HEK293 (cell line): ENCODE measurements at regions not wholly inside any gene's neighbourhood (a gene's known extent, or its start where the extent isn't known, plus 50 kb on each side); places are given as distances from the start of the nearest gene placed in this dataset.

ENCODE experiments used
- KLF16 ChIP-seq: fragments of 450-650 bp; formaldehyde crosslinking; IDR thresholded peaks from 2 replicates; pipeline ENCODE4 v1.5.1; 2017; ENCODE audit warnings: missing biosample characterization, missing genetic modification characterization
- MEIS1 ChIP-seq: sonication (generic); formaldehyde crosslinking; IDR thresholded peaks from 2 replicates; pipeline ENCODE4 v1.8.1; 2022; ENCODE audit warnings: missing genetic modification reagents, mild to moderate bottlenecking, borderline replicate concordance
- TF ChIP-seq, protein P1 (sequence below): fragments of 450-650 bp; formaldehyde crosslinking; IDR thresholded peaks from 2 replicates; pipeline ENCODE4 v1.5.1; 2016; ENCODE audit warnings: missing biosample characterization, missing genetic modification characterization
- TF ChIP-seq, protein P2 (sequence below): fragments of 450-650 bp; formaldehyde crosslinking; IDR thresholded peaks from 2 replicates; pipeline ENCODE4 v1.5.1; 2016; ENCODE audit warnings: missing biosample characterization, missing genetic modification characterization
- TF ChIP-seq, protein P3 (sequence below): fragments of 450-650 bp; formaldehyde crosslinking; optimal IDR thresholded peaks from 2 replicates; pipeline ENCODE3; 2016; ENCODE audit warnings: missing biosample characterization, mild to moderate bottlenecking, missing genetic modification characterization

DNA sequence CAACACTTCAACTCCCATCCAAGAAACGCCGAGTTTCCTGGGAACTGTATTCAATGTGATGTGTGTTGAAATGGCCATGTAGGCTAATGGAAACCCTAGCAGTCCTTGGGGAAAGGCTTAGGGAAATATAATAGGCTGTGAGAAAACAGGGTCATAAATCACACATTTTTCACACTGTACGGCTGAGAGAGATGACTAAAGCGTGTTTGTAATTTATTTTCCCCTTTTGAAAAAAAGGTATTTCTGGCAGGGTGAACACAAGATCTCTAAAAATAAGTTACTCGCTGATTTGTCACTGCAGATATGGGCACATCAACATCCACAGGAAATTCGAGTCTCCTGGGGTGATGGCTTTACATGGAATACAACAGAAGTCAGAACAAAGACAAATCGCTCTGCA is 109.6 kb upstream of the ST6GAL2 start:
- TF ChIP-seq, protein P1, sequence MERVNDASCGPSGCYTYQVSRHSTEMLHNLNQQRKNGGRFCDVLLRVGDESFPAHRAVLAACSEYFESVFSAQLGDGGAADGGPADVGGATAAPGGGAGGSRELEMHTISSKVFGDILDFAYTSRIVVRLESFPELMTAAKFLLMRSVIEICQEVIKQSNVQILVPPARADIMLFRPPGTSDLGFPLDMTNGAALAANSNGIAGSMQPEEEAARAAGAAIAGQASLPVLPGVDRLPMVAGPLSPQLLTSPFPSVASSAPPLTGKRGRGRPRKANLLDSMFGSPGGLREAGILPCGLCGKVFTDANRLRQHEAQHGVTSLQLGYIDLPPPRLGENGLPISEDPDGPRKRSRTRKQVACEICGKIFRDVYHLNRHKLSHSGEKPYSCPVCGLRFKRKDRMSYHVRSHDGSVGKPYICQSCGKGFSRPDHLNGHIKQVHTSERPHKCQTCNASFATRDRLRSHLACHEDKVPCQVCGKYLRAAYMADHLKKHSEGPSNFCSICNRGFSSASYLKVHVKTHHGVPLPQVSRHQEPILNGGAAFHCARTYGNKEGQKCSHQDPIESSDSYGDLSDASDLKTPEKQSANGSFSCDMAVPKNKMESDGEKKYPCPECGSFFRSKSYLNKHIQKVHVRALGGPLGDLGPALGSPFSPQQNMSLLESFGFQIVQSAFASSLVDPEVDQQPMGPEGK (tag by site-specific recombination), result no peak
- TF ChIP-seq KLF16 (tag by site-specific recombination) (no peak), MEIS1 (CRISPR knock-in tag) (no peak)
- TF ChIP-seq, protein P2, sequence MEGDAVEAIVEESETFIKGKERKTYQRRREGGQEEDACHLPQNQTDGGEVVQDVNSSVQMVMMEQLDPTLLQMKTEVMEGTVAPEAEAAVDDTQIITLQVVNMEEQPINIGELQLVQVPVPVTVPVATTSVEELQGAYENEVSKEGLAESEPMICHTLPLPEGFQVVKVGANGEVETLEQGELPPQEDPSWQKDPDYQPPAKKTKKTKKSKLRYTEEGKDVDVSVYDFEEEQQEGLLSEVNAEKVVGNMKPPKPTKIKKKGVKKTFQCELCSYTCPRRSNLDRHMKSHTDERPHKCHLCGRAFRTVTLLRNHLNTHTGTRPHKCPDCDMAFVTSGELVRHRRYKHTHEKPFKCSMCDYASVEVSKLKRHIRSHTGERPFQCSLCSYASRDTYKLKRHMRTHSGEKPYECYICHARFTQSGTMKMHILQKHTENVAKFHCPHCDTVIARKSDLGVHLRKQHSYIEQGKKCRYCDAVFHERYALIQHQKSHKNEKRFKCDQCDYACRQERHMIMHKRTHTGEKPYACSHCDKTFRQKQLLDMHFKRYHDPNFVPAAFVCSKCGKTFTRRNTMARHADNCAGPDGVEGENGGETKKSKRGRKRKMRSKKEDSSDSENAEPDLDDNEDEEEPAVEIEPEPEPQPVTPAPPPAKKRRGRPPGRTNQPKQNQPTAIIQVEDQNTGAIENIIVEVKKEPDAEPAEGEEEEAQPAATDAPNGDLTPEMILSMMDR, result no peak
- TF ChIP-seq, protein P3, sequence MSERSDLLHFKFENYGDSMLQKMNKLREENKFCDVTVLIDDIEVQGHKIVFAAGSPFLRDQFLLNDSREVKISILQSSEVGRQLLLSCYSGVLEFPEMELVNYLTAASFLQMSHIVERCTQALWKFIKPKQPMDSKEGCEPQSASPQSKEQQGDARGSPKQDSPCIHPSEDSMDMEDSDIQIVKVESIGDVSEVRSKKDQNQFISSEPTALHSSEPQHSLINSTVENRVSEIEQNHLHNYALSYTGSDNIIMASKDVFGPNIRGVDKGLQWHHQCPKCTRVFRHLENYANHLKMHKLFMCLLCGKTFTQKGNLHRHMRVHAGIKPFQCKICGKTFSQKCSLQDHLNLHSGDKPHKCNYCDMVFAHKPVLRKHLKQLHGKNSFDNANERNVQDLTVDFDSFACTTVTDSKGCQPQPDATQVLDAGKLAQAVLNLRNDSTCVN (tag by site-specific recombination), result no peak
